GM18511 (cell line): ENCODE measurements at regions not wholly inside any gene's neighbourhood (a gene's known extent, or its start where the extent isn't known, plus 50 kb on each side); places are given as distances from the start of the nearest gene placed in this dataset.

Source experiments
- ATAC-seq: cut with Tn5 transposase; IDR thresholded peaks from one replicate; pipeline ENCODE4 v1.9.1; 2021; ENCODE audit warnings: mild to moderate bottlenecking, moderate library complexity; ENCODE audit not compliant: unreplicated experiment

- ATAC-seq = no peak
Measured at GRCh38 chr15:69853544-69853951, 244.2 kb downstream of the TLE3 start.

- no peak for ATAC-seq
Measured at GRCh38 chr15:69854001-69854400, 243.7 kb downstream of the TLE3 start.

GRCh38 chr15:69854521-69855181 lies 243.1 kb downstream of the TLE3 start:
- no peak for ATAC-seq

GRCh38 chr15:69855258-69856000 lies 242.3 kb downstream of the TLE3 start:
- ATAC-seq = no peak

GRCh38 chr15:69857250-69857649 lies 240.5 kb downstream of the TLE3 start:
- no peak for ATAC-seq

GRCh38 chr15:69857686-69858391 lies 239.9 kb downstream of the TLE3 start:
- ATAC-seq = no peak

GRCh38 chr15:69858456-69858855 lies 239.3 kb downstream of the TLE3 start:
- no peak for ATAC-seq

GRCh38 chr15:69859866-69860265 lies 237.9 kb downstream of the TLE3 start:
- ATAC-seq = no peak

- no peak for ATAC-seq
Measured at GRCh38 chr15:69860321-69860720, 237.4 kb downstream of the TLE3 start.

- ATAC-seq = no peak
Measured at GRCh38 chr15:69860921-69861320, 236.8 kb downstream of the TLE3 start.

- ATAC-seq = no peak
Measured at GRCh38 chr15:69861331-69862171, 236.2 kb downstream of the TLE3 start.

- ATAC-seq = no peak
Measured at GRCh38 chr15:69862540-69862939, 235.2 kb downstream of the TLE3 start.

GRCh38 chr15:69863446-69863845 lies 234.3 kb downstream of the TLE3 start:
- no peak for ATAC-seq

- no peak for ATAC-seq
Measured at GRCh38 chr15:69865369-69865768, 232.3 kb downstream of the TLE3 start.

GRCh38 chr15:69868756-69869155 lies 229.0 kb downstream of the TLE3 start:
- ATAC-seq = no peak

GRCh38 chr15:69869291-69869690 lies 228.4 kb downstream of the TLE3 start:
- ATAC-seq = no peak

- no peak for ATAC-seq
Measured at GRCh38 chr15:69869881-69870505, 227.7 kb downstream of the TLE3 start.

- ATAC-seq = no peak
Measured at GRCh38 chr15:69871511-69872134, 226.1 kb downstream of the TLE3 start.

GRCh38 chr15:69873807-69874206 lies 223.9 kb downstream of the TLE3 start:
- ATAC-seq = no peak

GRCh38 chr15:69874321-69874720 lies 223.4 kb downstream of the TLE3 start:
- ATAC-seq = no peak
